ENCODE measurements at regions not wholly inside any gene's neighbourhood (a gene's known extent, or its start where the extent isn't known, plus 50 kb on each side); places are given as distances from the start of the nearest gene placed in this dataset.

DNA sequence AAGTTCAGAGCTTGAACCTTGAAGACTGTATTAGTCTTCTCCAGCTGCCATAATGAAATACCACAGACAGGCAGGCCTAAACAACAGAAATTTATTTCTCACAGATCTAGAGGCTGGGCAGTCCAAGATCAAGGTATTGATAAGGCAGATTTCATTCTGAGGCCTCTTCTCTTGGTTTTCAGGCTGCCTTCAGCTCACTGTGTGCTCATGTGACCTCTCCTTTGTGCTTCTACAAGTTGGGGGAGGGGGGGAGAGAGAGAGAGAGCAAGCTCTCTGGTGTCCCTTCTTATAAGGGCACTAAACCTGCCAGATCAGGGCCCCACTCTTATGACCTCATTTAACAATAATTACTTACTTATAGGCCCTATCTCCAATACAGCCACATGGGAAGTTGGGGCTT, 102.6 kb upstream of the RSPO3 start (continued):
- TF ChIP-seq, protein P1, sequence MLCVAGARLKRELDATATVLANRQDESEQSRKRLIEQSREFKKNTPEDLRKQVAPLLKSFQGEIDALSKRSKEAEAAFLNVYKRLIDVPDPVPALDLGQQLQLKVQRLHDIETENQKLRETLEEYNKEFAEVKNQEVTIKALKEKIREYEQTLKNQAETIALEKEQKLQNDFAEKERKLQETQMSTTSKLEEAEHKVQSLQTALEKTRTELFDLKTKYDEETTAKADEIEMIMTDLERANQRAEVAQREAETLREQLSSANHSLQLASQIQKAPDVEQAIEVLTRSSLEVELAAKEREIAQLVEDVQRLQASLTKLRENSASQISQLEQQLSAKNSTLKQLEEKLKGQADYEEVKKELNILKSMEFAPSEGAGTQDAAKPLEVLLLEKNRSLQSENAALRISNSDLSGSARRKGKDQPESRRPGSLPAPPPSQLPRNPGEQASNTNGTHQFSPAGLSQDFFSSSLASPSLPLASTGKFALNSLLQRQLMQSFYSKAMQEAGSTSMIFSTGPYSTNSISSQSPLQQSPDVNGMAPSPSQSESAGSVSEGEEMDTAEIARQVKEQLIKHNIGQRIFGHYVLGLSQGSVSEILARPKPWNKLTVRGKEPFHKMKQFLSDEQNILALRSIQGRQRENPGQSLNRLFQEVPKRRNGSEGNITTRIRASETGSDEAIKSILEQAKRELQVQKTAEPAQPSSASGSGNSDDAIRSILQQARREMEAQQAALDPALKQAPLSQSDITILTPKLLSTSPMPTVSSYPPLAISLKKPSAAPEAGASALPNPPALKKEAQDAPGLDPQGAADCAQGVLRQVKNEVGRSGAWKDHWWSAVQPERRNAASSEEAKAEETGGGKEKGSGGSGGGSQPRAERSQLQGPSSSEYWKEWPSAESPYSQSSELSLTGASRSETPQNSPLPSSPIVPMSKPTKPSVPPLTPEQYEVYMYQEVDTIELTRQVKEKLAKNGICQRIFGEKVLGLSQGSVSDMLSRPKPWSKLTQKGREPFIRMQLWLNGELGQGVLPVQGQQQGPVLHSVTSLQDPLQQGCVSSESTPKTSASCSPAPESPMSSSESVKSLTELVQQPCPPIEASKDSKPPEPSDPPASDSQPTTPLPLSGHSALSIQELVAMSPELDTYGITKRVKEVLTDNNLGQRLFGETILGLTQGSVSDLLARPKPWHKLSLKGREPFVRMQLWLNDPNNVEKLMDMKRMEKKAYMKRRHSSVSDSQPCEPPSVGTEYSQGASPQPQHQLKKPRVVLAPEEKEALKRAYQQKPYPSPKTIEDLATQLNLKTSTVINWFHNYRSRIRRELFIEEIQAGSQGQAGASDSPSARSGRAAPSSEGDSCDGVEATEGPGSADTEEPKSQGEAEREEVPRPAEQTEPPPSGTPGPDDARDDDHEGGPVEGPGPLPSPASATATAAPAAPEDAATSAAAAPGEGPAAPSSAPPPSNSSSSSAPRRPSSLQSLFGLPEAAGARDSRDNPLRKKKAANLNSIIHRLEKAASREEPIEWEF (IDR thresholded peaks at IDR 0.05; ENCODE audit: insufficient replicate concordance, low read depth, low read length) = no peak

DNA sequence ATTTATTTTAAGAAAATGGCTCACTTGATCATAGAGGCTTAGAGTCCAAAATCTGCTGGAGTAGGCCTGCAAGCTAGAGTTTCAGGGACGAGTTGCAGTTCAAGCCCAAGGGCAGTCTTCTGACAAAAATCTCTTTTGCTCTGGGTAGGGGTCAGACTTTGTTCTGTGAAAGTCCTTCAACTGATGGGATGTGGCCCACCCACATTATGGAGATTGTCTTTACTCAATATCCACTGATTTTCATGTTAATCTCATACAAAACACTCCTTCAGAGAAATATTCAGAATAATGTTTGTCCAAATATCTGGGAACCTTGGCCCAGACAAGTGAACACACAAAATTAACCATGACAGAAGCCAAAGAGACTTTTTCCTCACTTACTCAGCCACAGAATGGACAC, 98.6 kb upstream of the RSPO3 start:
- in situ Hi-C loops (cut with MboI) (no loop called here), intact Hi-C loops (cut with micrococcal nuclease; ENCODE audit: unreplicated experiment) (no loop called here)
- 0% methylated on average over 1 of the region's 1 CpG for WGBS (ENCODE audit: insufficient coverage, insufficient replicate concordance, low lambda C conversion rate, missing lambda C conversion rate)
- RAD21 ChIA-PET (ENCODE audit: unreplicated experiment) = no interaction called here
- BruUV-seq (replicated peaks) = no TSS peak
- H3K79me2 ChIP-seq (ENCODE audit: control insufficient read depth, insufficient read depth, low read length) = no peaks in the 10 kb centered on the region
- DNase-seq (ENCODE audit: low read depth, low spot score) (no peak), ATAC-seq (no peak), FAIRE-seq (no peak)
- no peak overlapping the region for H3K27ac ChIP-seq (ENCODE audit: control insufficient read depth, insufficient read depth)
- no peak overlapping the region for H2AFZ ChIP-seq (ENCODE audit: control insufficient read depth, low read depth, low read length)
- H3K4me1 ChIP-seq (ENCODE audit: control insufficient read depth, insufficient read depth, low read length) = no peaks in the 10 kb centered on the region
- no peak overlapping the region for H3K4me2 ChIP-seq (ENCODE audit: control insufficient read depth, insufficient read depth)
- no peak overlapping the region for H3K9ac ChIP-seq (ENCODE audit: control insufficient read depth, insufficient read depth, low read length)
- CTCF ChIA-PET = no interaction called here
- H3K4me3 ChIP-seq = no peak overlapping the region
- no peaks in the 10 kb centered on the region for H4K20me1 ChIP-seq (ENCODE audit: control insufficient read depth, insufficient read depth)
- no peaks in the 10 kb centered on the region for H3K9me3 ChIP-seq (replicated peaks; ENCODE audit: control insufficient read depth, insufficient read depth, low read length)
- H3K36me3 ChIP-seq (ENCODE audit: control insufficient read depth in 2 of 2, insufficient read depth in 2 of 2, low read length in 1 of 2) = no peaks in the 10 kb centered on the region
- no peaks in the 10 kb centered on the region for H3K27me3 ChIP-seq (replicated peaks in 1 of 2; ENCODE audit: control insufficient read depth in 2 of 2, insufficient read depth in 2 of 2, low read length in 1 of 2)
- POLR2A ChIA-PET = no interaction called here
- SMC1A ChIA-PET (ENCODE audit: uncharacterized antibody, unreplicated experiment) = no interaction called here
- TF ChIP-seq, protein P2, sequence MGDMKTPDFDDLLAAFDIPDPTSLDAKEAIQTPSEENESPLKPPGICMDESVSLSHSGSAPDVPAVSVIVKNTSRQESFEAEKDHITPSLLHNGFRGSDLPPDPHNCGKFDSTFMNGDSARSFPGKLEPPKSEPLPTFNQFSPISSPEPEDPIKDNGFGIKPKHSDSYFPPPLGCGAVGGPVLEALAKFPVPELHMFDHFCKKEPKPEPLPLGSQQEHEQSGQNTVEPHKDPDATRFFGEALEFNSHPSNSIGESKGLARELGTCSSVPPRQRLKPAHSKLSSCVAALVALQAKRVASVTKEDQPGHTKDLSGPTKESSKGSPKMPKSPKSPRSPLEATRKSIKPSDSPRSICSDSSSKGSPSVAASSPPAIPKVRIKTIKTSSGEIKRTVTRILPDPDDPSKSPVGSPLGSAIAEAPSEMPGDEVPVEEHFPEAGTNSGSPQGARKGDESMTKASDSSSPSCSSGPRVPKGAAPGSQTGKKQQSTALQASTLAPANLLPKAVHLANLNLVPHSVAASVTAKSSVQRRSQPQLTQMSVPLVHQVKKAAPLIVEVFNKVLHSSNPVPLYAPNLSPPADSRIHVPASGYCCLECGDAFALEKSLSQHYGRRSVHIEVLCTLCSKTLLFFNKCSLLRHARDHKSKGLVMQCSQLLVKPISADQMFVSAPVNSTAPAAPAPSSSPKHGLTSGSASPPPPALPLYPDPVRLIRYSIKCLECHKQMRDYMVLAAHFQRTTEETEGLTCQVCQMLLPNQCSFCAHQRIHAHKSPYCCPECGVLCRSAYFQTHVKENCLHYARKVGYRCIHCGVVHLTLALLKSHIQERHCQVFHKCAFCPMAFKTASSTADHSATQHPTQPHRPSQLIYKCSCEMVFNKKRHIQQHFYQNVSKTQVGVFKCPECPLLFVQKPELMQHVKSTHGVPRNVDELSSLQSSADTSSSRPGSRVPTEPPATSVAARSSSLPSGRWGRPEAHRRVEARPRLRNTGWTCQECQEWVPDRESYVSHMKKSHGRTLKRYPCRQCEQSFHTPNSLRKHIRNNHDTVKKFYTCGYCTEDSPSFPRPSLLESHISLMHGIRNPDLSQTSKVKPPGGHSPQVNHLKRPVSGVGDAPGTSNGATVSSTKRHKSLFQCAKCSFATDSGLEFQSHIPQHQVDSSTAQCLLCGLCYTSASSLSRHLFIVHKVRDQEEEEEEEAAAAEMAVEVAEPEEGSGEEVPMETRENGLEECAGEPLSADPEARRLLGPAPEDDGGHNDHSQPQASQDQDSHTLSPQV (IDR thresholded peaks at IDR 0.05) = no peak
- TF ChIP-seq TBL1XR1 (IDR thresholded peaks at IDR 0.05; ENCODE audit: low read depth, low read length) = no peak
- TF ChIP-seq, protein P3, sequence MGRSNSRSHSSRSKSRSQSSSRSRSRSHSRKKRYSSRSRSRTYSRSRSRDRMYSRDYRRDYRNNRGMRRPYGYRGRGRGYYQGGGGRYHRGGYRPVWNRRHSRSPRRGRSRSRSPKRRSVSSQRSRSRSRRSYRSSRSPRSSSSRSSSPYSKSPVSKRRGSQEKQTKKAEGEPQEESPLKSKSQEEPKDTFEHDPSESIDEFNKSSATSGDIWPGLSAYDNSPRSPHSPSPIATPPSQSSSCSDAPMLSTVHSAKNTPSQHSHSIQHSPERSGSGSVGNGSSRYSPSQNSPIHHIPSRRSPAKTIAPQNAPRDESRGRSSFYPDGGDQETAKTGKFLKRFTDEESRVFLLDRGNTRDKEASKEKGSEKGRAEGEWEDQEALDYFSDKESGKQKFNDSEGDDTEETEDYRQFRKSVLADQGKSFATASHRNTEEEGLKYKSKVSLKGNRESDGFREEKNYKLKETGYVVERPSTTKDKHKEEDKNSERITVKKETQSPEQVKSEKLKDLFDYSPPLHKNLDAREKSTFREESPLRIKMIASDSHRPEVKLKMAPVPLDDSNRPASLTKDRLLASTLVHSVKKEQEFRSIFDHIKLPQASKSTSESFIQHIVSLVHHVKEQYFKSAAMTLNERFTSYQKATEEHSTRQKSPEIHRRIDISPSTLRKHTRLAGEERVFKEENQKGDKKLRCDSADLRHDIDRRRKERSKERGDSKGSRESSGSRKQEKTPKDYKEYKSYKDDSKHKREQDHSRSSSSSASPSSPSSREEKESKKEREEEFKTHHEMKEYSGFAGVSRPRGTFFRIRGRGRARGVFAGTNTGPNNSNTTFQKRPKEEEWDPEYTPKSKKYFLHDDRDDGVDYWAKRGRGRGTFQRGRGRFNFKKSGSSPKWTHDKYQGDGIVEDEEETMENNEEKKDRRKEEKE (IDR thresholded peaks at IDR 0.05) = no peak
- TF ChIP-seq, protein P4, sequence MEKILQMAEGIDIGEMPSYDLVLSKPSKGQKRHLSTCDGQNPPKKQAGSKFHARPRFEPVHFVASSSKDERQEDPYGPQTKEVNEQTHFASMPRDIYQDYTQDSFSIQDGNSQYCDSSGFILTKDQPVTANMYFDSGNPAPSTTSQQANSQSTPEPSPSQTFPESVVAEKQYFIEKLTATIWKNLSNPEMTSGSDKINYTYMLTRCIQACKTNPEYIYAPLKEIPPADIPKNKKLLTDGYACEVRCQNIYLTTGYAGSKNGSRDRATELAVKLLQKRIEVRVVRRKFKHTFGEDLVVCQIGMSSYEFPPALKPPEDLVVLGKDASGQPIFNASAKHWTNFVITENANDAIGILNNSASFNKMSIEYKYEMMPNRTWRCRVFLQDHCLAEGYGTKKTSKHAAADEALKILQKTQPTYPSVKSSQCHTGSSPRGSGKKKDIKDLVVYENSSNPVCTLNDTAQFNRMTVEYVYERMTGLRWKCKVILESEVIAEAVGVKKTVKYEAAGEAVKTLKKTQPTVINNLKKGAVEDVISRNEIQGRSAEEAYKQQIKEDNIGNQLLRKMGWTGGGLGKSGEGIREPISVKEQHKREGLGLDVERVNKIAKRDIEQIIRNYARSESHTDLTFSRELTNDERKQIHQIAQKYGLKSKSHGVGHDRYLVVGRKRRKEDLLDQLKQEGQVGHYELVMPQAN (conservative IDR thresholded peaks at IDR 0.05) = no peak
- TF ChIP-seq RAD21 (IDR thresholded peaks at IDR 0.05; ENCODE audit: insufficient read depth, low read depth, low read length) = no peak
- no peak for TF ChIP-seq BRCA1 (IDR thresholded peaks at IDR 0.05; ENCODE audit: low read depth, low read length)
- TF ChIP-seq NR2C1 (IDR thresholded peaks at IDR 0.05) = no peak
- TF ChIP-seq ZNF24 (IDR thresholded peaks at IDR 0.05) = no peak

All from GM12878 (cell line).